ENCODE measurements at regions not wholly inside any gene's neighbourhood (a gene's known extent, or its start where the extent isn't known, plus 50 kb on each side); places are given as distances from the start of the nearest gene placed in this dataset.

GRCh38 chr2:118292991-118293390, 204.7 kb downstream of the INSIG2 start:
- TF ChIP-seq CTCF (conservative IDR thresholded peaks at IDR 0.05; ENCODE audit: low read length) = no peak
- H3K4me3 ChIP-seq (ENCODE audit: low read length) = no peak overlapping the region
- DNase-seq (ENCODE audit: low read depth) = peak; percentile 86

- no peak overlapping the region for H3K4me3 ChIP-seq (ENCODE audit: low read length)
- DNase-seq (ENCODE audit: low read depth) = peak; percentile 86
- TF ChIP-seq CTCF (conservative IDR thresholded peaks at IDR 0.05; ENCODE audit: low read length) = peak; percentile 52
Measured at GRCh38 chr2:118291251-118291880, 203.1 kb downstream of the INSIG2 start.

GRCh38 chr2:118290411-118291250, 202.4 kb downstream of the INSIG2 start:
- H3K4me3 ChIP-seq (ENCODE audit: low read length) = no peak overlapping the region
- no peak for TF ChIP-seq CTCF (conservative IDR thresholded peaks at IDR 0.05; ENCODE audit: low read length)
- DNase-seq (ENCODE audit: low read depth) = peak; percentile 93

- no peak overlapping the region for H3K4me3 ChIP-seq (ENCODE audit: low read length)
- no peak for DNase-seq (ENCODE audit: low read depth)
- TF ChIP-seq CTCF (conservative IDR thresholded peaks at IDR 0.05; ENCODE audit: low read length) = no peak
Measured at GRCh38 chr2:118279005-118279404, 190.7 kb downstream of the INSIG2 start.

GRCh38 chr2:118278046-118278445, 189.8 kb downstream of the INSIG2 start:
- TF ChIP-seq CTCF (conservative IDR thresholded peaks at IDR 0.05; ENCODE audit: low read length) = peak; percentile 23; the same call in 1 of the 2 replicates
- no peak overlapping the region for H3K4me3 ChIP-seq (ENCODE audit: low read length)
- DNase-seq (ENCODE audit: low read depth) = no peak

GRCh38 chr2:118274841-118275510, 186.7 kb downstream of the INSIG2 start:
- TF ChIP-seq CTCF (conservative IDR thresholded peaks at IDR 0.05; ENCODE audit: low read length) = no peak
- peak; percentile 42 for DNase-seq (ENCODE audit: low read depth)
- H3K4me3 ChIP-seq (ENCODE audit: low read length) = no peak overlapping the region
